ENCODE measurements at regions not wholly inside any gene's neighbourhood (a gene's known extent, or its start where the extent isn't known, plus 50 kb on each side); places are given as distances from the start of the nearest gene placed in this dataset.

DNA sequence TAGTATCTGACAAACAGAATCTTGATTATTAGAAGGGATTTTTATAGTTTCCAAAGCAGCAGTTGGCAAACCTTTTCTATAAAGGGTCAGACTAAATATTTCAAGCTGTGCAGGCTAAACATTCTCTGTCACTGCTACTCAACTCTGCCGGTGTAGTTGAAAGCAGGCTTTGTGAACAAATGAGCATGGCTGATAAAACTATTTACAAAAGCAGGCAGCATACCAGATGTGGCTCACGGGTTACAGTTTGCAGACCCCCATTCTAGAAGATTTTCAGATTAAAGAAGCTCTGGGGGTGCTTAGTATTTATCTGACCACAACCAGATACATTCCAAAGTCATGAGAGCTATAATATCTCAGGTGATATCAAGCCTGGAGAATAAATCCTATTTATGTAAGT lies 1017.5 kb downstream of the SORCS1 start:
- ChIA-PET CTCF (no interaction called here), POLR2A (ENCODE audit: unreplicated experiment) (no interaction called here)
- no peaks in the 10 kb centered on the region; the same call in 1 of the 2 replicates for H3K9me3 ChIP-seq (ENCODE audit: control insufficient read depth, insufficient read depth, low read length)
- no peak overlapping the region for H4K91ac ChIP-seq (ENCODE audit: insufficient read depth, low read depth, low read length)
- H3K9ac ChIP-seq (ENCODE audit: low read depth, low read length) = no peak overlapping the region
- H2AK9ac ChIP-seq (replicated peaks; ENCODE audit: low read depth, low read length, poor library complexity) = no peak overlapping the region
- no peak overlapping the region for H3K56ac ChIP-seq (ENCODE audit: extremely low read depth, insufficient read depth, low read length)
- no peak overlapping the region for H2BK15ac ChIP-seq (ENCODE audit: low read depth, low read length)
- no peaks in the 10 kb centered on the region for H3K9me1 ChIP-seq (ENCODE audit: insufficient read depth, low read length)
- no peaks in the 10 kb centered on the region for H3K79me1 ChIP-seq (ENCODE audit: low read depth in 1 of 2, low read length in 2 of 2)
- H2BK20ac ChIP-seq (ENCODE audit: low read depth, low read length) = no peak overlapping the region
- no peak overlapping the region for H2BK5ac ChIP-seq (ENCODE audit: low read depth, low read length, poor library complexity, severe bottlenecking)
- no peak overlapping the region for H3K23ac ChIP-seq (ENCODE audit: low read depth, low read length)
- H3K27ac ChIP-seq (ENCODE audit: insufficient read depth, low read length) = no peak overlapping the region
- TF ChIP-seq RCOR1 (IDR thresholded peaks at IDR 0.05; ENCODE audit: insufficient replicate concordance, low read length) = no peak
- no peak for TF ChIP-seq SMC3 (IDR thresholded peaks at IDR 0.05; ENCODE audit: low read depth, low read length)
- TF ChIP-seq CEBPB (IDR thresholded peaks at IDR 0.05; ENCODE audit: low read depth, low read length) = no peak
- TF ChIP-seq, protein P1, sequence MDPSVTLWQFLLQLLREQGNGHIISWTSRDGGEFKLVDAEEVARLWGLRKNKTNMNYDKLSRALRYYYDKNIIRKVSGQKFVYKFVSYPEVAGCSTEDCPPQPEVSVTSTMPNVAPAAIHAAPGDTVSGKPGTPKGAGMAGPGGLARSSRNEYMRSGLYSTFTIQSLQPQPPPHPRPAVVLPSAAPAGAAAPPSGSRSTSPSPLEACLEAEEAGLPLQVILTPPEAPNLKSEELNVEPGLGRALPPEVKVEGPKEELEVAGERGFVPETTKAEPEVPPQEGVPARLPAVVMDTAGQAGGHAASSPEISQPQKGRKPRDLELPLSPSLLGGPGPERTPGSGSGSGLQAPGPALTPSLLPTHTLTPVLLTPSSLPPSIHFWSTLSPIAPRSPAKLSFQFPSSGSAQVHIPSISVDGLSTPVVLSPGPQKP (IDR thresholded peaks at IDR 0.05; ENCODE audit: borderline replicate concordance, low read depth, low read length) = no peak
- no peak for TF ChIP-seq MAZ (IDR thresholded peaks at IDR 0.05; ENCODE audit: borderline replicate concordance, low read depth, low read length)
- TF ChIP-seq RFX5 (IDR thresholded peaks at IDR 0.05; ENCODE audit: low read depth, low read length) = no peak
- no peak for TF ChIP-seq BHLHE40 (IDR thresholded peaks at IDR 0.05; ENCODE audit: low read depth, low read length)
- no peak for TF ChIP-seq POLR2A (IDR thresholded peaks at IDR 0.05; ENCODE audit: low read depth, low read length)
- TF ChIP-seq NFE2L2 (IDR thresholded peaks at IDR 0.05; ENCODE audit: low read depth, low read length) = no peak
- TF ChIP-seq, protein P2, sequence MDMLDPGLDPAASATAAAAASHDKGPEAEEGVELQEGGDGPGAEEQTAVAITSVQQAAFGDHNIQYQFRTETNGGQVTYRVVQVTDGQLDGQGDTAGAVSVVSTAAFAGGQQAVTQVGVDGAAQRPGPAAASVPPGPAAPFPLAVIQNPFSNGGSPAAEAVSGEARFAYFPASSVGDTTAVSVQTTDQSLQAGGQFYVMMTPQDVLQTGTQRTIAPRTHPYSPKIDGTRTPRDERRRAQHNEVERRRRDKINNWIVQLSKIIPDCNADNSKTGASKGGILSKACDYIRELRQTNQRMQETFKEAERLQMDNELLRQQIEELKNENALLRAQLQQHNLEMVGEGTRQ (IDR thresholded peaks at IDR 0.05; ENCODE audit: low read depth, low read length) = no peak
- no peak for TF ChIP-seq MAFK (IDR thresholded peaks at IDR 0.05; ENCODE audit: low read depth, low read length)
- no peak overlapping the region for H2BK120ac ChIP-seq (ENCODE audit: low read depth, low read length)
- no peak overlapping the region for H4K8ac ChIP-seq (ENCODE audit: low read depth in 2 of 2, low read length in 2 of 2)
- no peak overlapping the region for H3K4ac ChIP-seq (ENCODE audit: low read depth, low read length)
- no peak overlapping the region for H3K18ac ChIP-seq (ENCODE audit: low read depth, low read length)
- ATAC-seq (ENCODE audit: low read depth) (no peak), DNase-seq (no peak)
- intact Hi-C loops (cut with micrococcal nuclease) = no loop called here
- no peaks in the 10 kb centered on the region for H4K20me1 ChIP-seq (ENCODE audit: insufficient read depth, low read length)
- H3K14ac ChIP-seq (replicated peaks; ENCODE audit: low read depth, low read length) = no peak overlapping the region
- no CpG with 5 or more reads among the region's 2 CpGs for WGBS, 2 experiments (ENCODE audit: extremely low coverage in 2 of 2, insufficient read length in 1 of 2)
- H2AFZ ChIP-seq (replicated peaks; ENCODE audit: low read length, poor library complexity) = no peak overlapping the region
- no peak overlapping the region for H3K4me2 ChIP-seq (ENCODE audit: low read depth, low read length)
- H4K5ac ChIP-seq (ENCODE audit: low read depth, low read length) = no peak overlapping the region
- H3K27me3 ChIP-seq (ENCODE audit: control insufficient read depth, insufficient read depth, low read length) = no peaks in the 10 kb centered on the region
- no peak overlapping the region for H3K4me3 ChIP-seq (ENCODE audit: insufficient read depth, low read depth, low read length)
- no peaks in the 10 kb centered on the region for H3K4me1 ChIP-seq (ENCODE audit: control insufficient read depth, insufficient read depth, low read length)
- in situ Hi-C loops (cut with MboI; ENCODE audit: low sequenced_read_pairs) = no loop called here
- H2AK5ac ChIP-seq (ENCODE audit: low read depth, low read length) = no peak overlapping the region
- BruUV-seq (replicated peaks) = no TSS peak
- dilution Hi-C loops (cut with HindIII; ENCODE audit: low sequenced_read_pairs, unreplicated experiment) = no loop called here
- H3K36me3 ChIP-seq (ENCODE audit: control insufficient read depth, insufficient read depth, low read length) = no peaks in the 10 kb centered on the region
